SH-SY5Y (cell line): ENCODE measurements at regions not wholly inside any gene's neighbourhood (a gene's known extent, or its start where the extent isn't known, plus 50 kb on each side); places are given as distances from the start of the nearest gene placed in this dataset.

Source experiments
- GATA2 ChIP-seq: IDR thresholded peaks from 2 replicates; pipeline ENCODE4 v1.6.1; 2011; ENCODE audit warnings: mild to moderate bottlenecking, low read depth, low read length
- GATA3 ChIP-seq: IDR thresholded peaks from 2 replicates; pipeline ENCODE4 v1.6.1; 2011; ENCODE audit warnings: low read depth, mild to moderate bottlenecking, low read length, moderate library complexity

DNA sequence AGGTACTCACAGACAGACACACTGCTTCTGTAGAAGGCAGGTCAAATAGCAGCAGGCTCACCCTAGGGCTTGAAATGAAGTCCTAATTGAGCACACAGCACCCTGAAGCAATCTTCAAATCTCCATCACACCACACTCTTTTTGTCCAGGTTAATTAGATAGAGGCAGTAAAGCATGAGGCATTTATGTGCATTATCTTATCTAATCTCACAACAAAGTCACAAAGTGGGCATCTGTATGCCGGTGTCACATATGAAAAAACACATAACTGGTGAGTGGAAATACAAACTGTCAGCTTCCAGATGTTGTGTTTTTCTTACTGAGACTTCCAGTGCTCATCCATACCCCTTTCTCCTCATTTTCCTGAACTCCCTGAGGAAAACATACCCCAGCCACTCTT is 63.8 kb upstream of the NRBF2 start:
- TF ChIP-seq GATA2 (peak; percentile 97), GATA3 (peak; percentile 98)
